HG03565 (cell line): ENCODE measurements at regions not wholly inside any gene's neighbourhood (a gene's known extent, or its start where the extent isn't known, plus 50 kb on each side); places are given as distances from the start of the nearest gene placed in this dataset.

ENCODE experiments used
- ATAC-seq: cut with Tn5 transposase; IDR thresholded peaks from one replicate; pipeline ENCODE4 v1.9.1; 2021; ENCODE audit warnings: mild to moderate bottlenecking, moderate library complexity; ENCODE audit not compliant: unreplicated experiment

- ATAC-seq: peak; percentile 7
Observed at GRCh38 chr3:42013691-42014457, 52.0 kb upstream of the ULK4 start.

GRCh38 chr3:42012935-42013690 is 51.2 kb upstream of the ULK4 start:
- ATAC-seq: peak; percentile 62

DNA sequence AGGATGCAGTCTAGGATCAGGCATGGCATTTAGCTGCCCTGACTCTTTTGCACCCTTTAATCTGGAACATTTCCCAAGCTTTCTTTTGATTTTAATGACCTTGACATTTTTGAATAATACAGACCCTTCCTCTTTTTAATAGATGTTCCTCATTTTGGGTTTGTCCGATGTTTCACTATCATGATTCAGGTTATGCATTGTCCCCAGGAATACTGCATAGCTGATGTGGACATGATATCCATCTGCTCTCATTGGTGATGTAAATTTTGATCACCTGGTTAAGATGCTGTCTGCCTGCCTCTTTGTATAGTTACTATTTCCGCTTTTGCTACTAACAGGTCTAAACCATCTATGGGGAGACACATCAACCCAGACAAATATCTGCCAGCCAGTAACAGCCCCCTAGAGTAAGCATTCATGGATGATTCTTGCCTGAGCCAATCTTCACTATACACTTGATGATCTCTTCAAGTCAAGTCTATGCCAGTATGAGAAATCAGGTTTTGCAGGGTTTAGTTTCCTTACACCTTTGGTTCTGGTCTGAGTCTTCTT is 50.6 kb upstream of the ULK4 start:
- peak; percentile 21 for ATAC-seq
